Fibroblast of skin of left biceps (primary cell): ENCODE measurements at regions not wholly inside any gene's neighbourhood (a gene's known extent, or its start where the extent isn't known, plus 50 kb on each side); places are given as distances from the start of the nearest gene placed in this dataset.

ENCODE experiments used
- DNase-seq, 2 experiments: peaks; one replicate each; pipeline ENCODE4 v3.0.0-alpha.2; 2013; ENCODE audit warnings: low read depth in 2 of 2

GRCh38 chr18:27899893-27900292, 277.0 kb downstream of the CDH2 start:
- DNase-seq, result no peak

GRCh38 chr18:27894746-27895145, 282.2 kb downstream of the CDH2 start:
- DNase-seq, result no peak

- DNase-seq, result peak in 1 of 2 experiments; percentile 23
These were observed 289.0 kb downstream of the CDH2 start for GRCh38 chr18:27887711-27888495.

GRCh38 chr18:27887287-27887686, 289.6 kb downstream of the CDH2 start:
- no peak for DNase-seq

GRCh38 chr18:27879540-27879939, 297.4 kb downstream of the CDH2 start:
- DNase-seq, result no peak

- no peak for DNase-seq
These were observed 305.2 kb downstream of the CDH2 start for GRCh38 chr18:27871726-27872125.

GRCh38 chr18:27869735-27870134, 307.2 kb downstream of the CDH2 start:
- DNase-seq, result no peak

- no peak for DNase-seq
These were observed 311.5 kb downstream of the CDH2 start for GRCh38 chr18:27865431-27865830.

- no peak for DNase-seq
These were observed 313.0 kb downstream of the CDH2 start for GRCh38 chr18:27863780-27864430.

GRCh38 chr18:27862041-27862682, 314.8 kb downstream of the CDH2 start:
- no peak for DNase-seq

- DNase-seq, result no peak
These were observed 315.4 kb downstream of the CDH2 start for GRCh38 chr18:27861539-27861938.

- no peak for DNase-seq
These were observed 316.2 kb downstream of the CDH2 start for GRCh38 chr18:27860701-27861107.

GRCh38 chr18:27860011-27860410, 316.9 kb downstream of the CDH2 start:
- no peak for DNase-seq

GRCh38 chr18:27856820-27857219, 320.1 kb downstream of the CDH2 start:
- DNase-seq, result no peak

- DNase-seq, result no peak
These were observed 321.4 kb downstream of the CDH2 start for GRCh38 chr18:27855486-27855885.

GRCh38 chr18:27854631-27855030, 322.3 kb downstream of the CDH2 start:
- no peak for DNase-seq

- DNase-seq, result no peak
These were observed 328.6 kb downstream of the CDH2 start for GRCh38 chr18:27848336-27848735.

- no peak for DNase-seq
These were observed 329.5 kb downstream of the CDH2 start for GRCh38 chr18:27847412-27847811.

GRCh38 chr18:27845897-27846296, 331.0 kb downstream of the CDH2 start:
- no peak for DNase-seq

GRCh38 chr18:27843783-27844777, 332.9 kb downstream of the CDH2 start:
- peak; percentile 66 to 75 for DNase-seq

GRCh38 chr18:27839141-27839540, 337.8 kb downstream of the CDH2 start:
- peak; percentile 47 to 63 for DNase-seq

GRCh38 chr18:27838225-27838624, 338.7 kb downstream of the CDH2 start:
- DNase-seq, result no peak
